ENCODE measurements at regions not wholly inside any gene's neighbourhood (a gene's known extent, or its start where the extent isn't known, plus 50 kb on each side); places are given as distances from the start of the nearest gene placed in this dataset.
"Not testable (repeated sequence)": the region's sequence is repeated elsewhere in the genome, so short reads cannot be mapped to it uniquely, and the experiment has no call there.

GRCh38 chr16:47921535-47921934 is 234.3 kb downstream of the ABCC12 start:
- no peak for DNase-seq (ENCODE audit: low read depth in 3 of 3, low spot score in 2 of 3)

- no peak for DNase-seq (ENCODE audit: low read depth in 3 of 3, low spot score in 2 of 3)
These were observed 235.1 kb downstream of the ABCC12 start for GRCh38 chr16:47920709-47921108.

- DNase-seq (ENCODE audit: low read depth in 3 of 3, low spot score in 2 of 3) = no peak
These were observed 238.7 kb downstream of the ABCC12 start for GRCh38 chr16:47917118-47917517.

- DNase-seq (ENCODE audit: low read depth in 3 of 3, low spot score in 2 of 3) = no peak
These were observed 239.5 kb downstream of the ABCC12 start for GRCh38 chr16:47916266-47916665.

GRCh38 chr16:47907109-47907508 is 248.7 kb downstream of the ABCC12 start:
- DNase-seq (ENCODE audit: low read depth in 3 of 3, low spot score in 2 of 3) = no peak

GRCh38 chr16:47905771-47906170 is 250.0 kb downstream of the ABCC12 start:
- DNase-seq (ENCODE audit: low read depth in 3 of 3, low spot score in 2 of 3) = no peak

GRCh38 chr16:47904691-47905090 is 251.1 kb downstream of the ABCC12 start:
- DNase-seq (ENCODE audit: low read depth in 3 of 3, low spot score in 2 of 3) = no peak

- no peak for DNase-seq (ENCODE audit: low read depth in 3 of 3, low spot score in 2 of 3)
These were observed 252.3 kb downstream of the ABCC12 start for GRCh38 chr16:47903470-47903869.

- not testable (repeated sequence) for DNase-seq (ENCODE audit: low read depth in 3 of 3, low spot score in 2 of 3)
These were observed 258.7 kb downstream of the ABCC12 start for GRCh38 chr16:47897105-47897504.

GRCh38 chr16:47895146-47895545 is 260.6 kb downstream of the ABCC12 start:
- DNase-seq (ENCODE audit: low read depth in 3 of 3, low spot score in 2 of 3) = no peak

GRCh38 chr16:47892999-47893398 is 262.8 kb downstream of the ABCC12 start:
- no peak for DNase-seq (ENCODE audit: low read depth in 3 of 3, low spot score in 2 of 3)

- DNase-seq (ENCODE audit: low read depth in 3 of 3, low spot score in 2 of 3) = no peak
These were observed 267.1 kb downstream of the ABCC12 start for GRCh38 chr16:47888734-47889133.

- DNase-seq (ENCODE audit: low read depth in 3 of 3, low spot score in 2 of 3) = no peak
These were observed 267.7 kb downstream of the ABCC12 start for GRCh38 chr16:47888142-47888541.

GRCh38 chr16:47887496-47887895 is 268.3 kb downstream of the ABCC12 start:
- no peak for DNase-seq (ENCODE audit: low read depth in 3 of 3, low spot score in 2 of 3)

- DNase-seq (ENCODE audit: low read depth in 3 of 3, low spot score in 2 of 3) = peak in 1 of 3 donors; percentile 19
These were observed 269.0 kb downstream of the ABCC12 start for GRCh38 chr16:47886631-47887415.

- DNase-seq (ENCODE audit: low read depth in 3 of 3, low spot score in 2 of 3) = no peak
These were observed 269.7 kb downstream of the ABCC12 start for GRCh38 chr16:47886139-47886538.

GRCh38 chr16:47885489-47885888 is 270.3 kb downstream of the ABCC12 start:
- no peak for DNase-seq (ENCODE audit: low read depth in 3 of 3, low spot score in 2 of 3)

GRCh38 chr16:47884116-47884725 is 271.6 kb downstream of the ABCC12 start:
- DNase-seq (ENCODE audit: low read depth in 3 of 3, low spot score in 2 of 3) = no peak

GRCh38 chr16:47881574-47881973 is 274.2 kb downstream of the ABCC12 start:
- no peak for DNase-seq (ENCODE audit: low read depth in 3 of 3, low spot score in 2 of 3)

- DNase-seq (ENCODE audit: low read depth in 3 of 3, low spot score in 2 of 3) = no peak
These were observed 275.1 kb downstream of the ABCC12 start for GRCh38 chr16:47880653-47881052.

- no peak for DNase-seq (ENCODE audit: low read depth in 3 of 3, low spot score in 2 of 3)
These were observed 278.6 kb downstream of the ABCC12 start for GRCh38 chr16:47877166-47877565.

- DNase-seq (ENCODE audit: low read depth in 3 of 3, low spot score in 2 of 3) = no peak
These were observed 279.3 kb downstream of the ABCC12 start for GRCh38 chr16:47876511-47876910.

All from right renal cortex interstitium (tissue), 3 donors.